ENCODE measurements at regions not wholly inside any gene's neighbourhood (a gene's known extent, or its start where the extent isn't known, plus 50 kb on each side); places are given as distances from the start of the nearest gene placed in this dataset.
"Not testable (repeated sequence)": the region's sequence is repeated elsewhere in the genome, so short reads cannot be mapped to it uniquely, and the experiment has no call there.

DNA sequence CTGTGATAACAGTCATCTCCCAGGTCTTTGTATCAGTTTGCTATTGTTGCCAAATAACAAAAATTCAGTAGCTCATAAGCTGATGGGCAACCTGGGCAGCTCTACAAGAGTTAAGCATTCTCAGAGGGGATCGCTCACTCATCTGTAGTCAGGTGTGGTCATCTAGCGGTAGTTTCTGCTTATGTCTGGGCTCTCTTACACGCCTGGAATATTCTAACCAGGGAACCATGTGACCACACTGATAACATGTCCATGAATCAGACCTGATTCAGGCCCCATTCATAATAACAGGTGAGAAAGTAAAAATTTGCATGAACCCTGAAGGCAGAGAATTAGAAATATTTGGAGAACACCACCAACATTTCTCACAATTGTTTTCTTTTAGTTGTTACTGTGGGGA, 576.1 kb downstream of the SLCO4C1 start:
- no peak for DNase-seq

DNA sequence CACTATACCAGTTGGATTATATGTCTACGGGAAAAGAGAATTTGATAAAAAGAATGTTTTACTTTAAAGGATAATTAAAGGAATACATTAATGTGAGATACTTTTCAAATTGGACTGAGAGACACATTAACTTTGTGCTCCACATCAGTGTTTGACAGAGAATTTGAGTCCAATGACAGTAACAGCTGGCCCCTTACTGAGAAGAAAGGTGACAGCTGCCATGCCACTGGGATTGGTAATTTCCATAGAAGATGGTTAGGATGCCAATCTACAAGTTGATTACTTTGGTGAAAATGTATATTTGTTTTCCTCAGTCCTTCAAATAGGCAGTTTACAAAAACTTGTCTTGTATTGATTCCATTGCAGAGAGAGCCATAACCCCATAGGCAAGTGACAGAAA, 578.4 kb downstream of the SLCO4C1 start:
- no peak for DNase-seq

- DNase-seq: no peak
These were observed 579.1 kb downstream of the SLCO4C1 start for GRCh38 chr5:101716941-101717340.

DNA sequence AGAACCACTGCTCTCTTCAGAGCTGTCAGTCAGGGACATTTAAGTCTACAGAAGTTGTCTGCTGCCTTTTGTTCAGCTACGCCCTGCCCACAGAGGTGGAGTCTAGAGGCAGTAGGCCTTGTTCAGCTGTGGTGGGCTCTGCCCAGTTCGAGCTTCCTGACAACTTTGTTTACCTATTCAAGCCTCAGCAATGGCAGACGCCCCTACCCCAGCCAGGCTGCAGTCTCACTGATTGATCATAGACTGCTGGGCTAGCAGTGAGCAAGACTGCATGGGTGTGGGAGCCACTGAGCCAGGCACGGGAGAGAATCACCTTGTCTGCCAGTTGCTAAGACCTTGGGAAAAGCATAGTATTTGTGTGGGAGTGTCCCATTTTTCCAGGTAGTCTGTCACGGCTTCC, 580.3 kb downstream of the SLCO4C1 start:
- DNase-seq: not testable (repeated sequence)

DNA sequence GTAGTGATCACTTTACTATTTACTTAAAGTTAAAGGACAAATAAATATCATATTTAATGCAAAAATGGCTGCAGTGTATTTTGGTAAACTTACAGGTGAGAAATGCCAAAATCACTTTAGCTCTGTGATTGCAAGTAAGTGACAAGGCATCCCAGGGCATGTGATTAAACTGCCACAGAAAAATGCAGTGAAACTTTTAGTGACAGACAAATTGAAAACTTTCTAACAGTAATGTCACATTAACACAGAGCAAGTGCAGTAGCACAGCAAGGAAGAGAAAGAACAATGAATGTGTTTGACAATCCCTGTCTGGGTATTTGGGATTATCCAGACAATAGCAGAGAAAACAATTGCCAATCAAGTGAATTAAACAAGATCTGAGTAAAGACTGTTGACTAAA, 606.8 kb downstream of the SLCO4C1 start:
- no peak for DNase-seq

GRCh38 chr5:101688156-101688555, 607.9 kb downstream of the SLCO4C1 start:
- no peak for DNase-seq

GRCh38 chr5:101687349-101687985, 608.6 kb downstream of the SLCO4C1 start:
- DNase-seq: no peak

DNA sequence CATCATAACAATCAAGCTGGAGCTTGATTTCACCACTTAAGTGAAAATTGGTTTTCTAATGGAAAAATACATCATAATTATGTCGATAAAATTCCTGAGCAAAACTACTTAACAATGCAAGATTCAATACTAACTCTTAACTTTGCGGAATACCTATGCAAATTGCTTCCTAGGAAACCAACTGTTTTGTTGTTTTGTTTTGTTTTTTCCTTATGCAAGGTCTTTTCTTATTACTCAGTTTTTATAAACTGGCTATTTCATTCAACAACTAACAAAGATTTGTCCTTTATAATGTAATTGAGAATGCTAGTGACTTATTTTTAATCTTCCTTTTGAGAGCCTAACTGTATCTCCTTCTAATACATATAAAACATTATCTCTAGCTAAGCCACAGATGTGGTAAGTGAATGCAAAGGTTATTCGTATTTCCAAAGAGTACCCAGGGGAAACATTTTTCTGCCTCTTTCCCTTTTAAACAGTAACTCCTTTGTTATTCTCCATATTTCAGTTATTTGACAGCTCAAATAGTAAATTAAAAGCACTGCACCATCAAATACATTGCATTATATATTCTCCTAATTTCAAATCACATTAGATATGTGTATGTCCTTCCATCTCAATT, 609.4 kb downstream of the SLCO4C1 start:
- no peak for DNase-seq

DNA sequence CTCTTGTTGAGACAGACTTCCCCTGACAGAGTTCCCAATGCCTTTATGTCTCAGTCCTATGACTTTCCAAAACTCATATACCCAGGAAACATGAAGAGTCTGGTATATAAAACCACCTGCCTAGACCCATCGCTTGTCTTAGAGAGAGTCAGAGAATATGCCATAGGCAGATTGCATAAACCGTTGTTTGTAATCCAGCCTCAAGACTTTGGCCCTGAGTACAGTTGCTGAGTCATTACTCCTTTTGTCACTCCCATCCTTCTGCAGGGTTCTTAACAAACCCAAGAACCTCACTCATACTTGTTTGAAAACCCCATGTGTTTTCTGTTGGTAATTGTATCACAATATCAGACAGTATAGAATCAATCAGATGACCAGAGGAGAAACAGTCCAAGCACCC, 616.3 kb downstream of the SLCO4C1 start:
- no peak for DNase-seq

GRCh38 chr5:101678481-101679193, 617.4 kb downstream of the SLCO4C1 start:
- DNase-seq: peak; percentile 7

GRCh38 chr5:101677961-101678360, 618.1 kb downstream of the SLCO4C1 start:
- DNase-seq: no peak

DNA sequence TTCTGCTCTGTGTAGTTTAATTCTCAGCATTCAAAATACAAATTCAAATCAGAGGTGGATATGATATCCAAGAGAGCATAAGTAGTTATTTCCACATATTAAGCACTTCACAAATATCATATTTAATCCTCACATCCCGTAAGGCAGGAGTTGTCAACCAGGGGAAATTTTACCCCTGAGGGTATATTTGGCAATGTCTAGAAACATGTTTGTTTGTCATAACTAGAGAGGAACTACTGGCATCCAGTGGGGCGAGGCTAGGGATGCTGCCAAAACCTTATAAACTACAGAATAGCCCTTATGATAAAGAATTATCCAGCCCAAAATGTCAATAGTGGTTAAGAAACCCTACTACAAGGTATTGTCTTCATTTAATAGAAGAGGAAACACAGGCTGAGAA, 619.4 kb downstream of the SLCO4C1 start:
- DNase-seq: no peak

- no peak for DNase-seq
These were observed 620.4 kb downstream of the SLCO4C1 start for GRCh38 chr5:101675510-101676219.

DNA sequence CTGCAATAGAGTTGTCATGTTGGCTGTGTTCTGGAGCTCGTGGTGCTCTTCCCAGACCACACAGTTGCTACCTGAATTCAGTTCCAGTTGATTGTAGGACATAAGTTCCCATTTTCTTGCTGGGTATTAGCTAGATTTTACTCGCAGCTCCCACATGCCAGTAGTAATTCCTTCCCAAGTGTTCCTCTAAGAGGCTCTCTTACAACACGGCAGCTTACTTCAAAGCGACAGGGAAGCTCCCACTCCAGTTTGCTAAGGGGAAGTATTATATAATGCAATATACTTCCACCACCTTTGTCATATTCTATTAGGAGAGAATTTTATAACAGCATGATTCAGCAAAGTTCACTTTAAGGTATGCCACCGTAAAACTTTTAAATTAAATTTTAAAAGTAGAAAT, 623.0 kb downstream of the SLCO4C1 start:
- DNase-seq: no peak

DNA sequence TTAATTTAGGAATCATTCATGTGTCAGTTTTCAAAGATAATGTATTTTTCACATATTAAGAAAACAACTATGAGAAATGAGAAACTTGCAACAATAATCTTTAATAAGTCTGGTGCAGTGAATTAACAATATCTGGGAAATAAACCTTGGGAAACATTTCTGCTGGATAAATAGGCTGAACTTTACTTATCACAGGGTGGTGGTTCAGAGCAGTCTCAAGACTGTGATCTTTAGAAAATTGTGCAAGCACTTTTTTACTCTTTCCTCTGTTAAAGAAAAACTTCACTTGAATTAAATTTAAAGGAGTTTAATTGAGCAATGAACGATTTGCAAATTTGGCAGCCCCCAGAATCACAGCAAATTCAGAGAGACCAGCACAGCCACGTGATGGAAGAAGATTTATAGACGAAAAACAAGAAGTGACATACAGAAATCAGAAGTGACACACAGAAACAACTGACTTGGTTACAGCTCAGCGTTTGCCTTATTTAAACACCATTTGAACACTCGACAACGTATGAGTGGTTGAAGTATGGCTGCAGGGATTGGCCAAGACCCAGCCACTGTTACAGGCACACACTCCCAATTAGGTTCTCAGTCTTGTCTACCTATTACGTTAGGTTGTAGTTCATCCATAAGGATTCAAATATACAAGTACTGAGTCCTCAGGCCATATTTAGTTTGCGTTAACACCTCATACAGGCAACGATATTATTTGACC, 631.9 kb downstream of the SLCO4C1 start:
- DNase-seq: no peak

- DNase-seq: no peak
These were observed 632.5 kb downstream of the SLCO4C1 start for GRCh38 chr5:101663543-101663942.

DNA sequence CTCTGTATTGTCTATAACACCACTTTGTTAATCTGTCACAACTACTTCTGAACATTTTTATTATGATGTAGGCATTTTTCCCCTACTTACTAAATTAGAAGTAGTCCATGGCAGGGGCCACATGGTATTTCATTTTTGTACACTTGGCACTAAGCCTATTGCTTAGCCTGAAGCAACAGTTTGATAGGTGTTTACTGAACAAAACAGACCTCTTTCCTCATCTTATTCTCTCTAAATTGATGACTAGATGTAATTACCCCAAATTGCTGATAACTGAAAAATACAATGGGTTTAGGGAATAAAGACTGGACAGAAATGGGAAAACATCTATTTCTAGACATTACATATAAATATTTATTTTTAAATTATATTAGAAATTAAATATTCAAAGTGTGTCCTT, 633.8 kb downstream of the SLCO4C1 start:
- DNase-seq: no peak

GRCh38 chr5:101658433-101658832, 637.7 kb downstream of the SLCO4C1 start:
- DNase-seq: no peak

GRCh38 chr5:101653996-101654395, 642.1 kb downstream of the SLCO4C1 start:
- no peak for DNase-seq

DNA sequence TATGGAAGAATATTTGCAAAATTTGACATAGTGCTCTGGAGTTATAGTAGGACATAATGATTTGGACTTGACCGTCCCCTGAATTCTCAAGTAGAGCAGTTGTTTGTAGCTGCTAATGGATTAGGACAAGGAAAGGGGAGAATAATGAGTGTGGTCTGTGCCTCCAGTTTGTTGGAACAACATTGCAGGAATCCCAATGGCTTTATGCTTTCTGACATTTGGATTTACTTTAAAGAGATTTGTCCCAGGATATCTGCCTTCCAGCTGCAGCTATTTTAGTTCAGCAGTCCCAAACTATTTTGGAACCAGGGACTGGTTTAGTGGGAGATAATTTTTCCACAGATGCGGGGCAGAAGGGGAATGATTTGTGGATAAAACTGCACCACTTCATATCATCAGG, 648.2 kb downstream of the SLCO4C1 start:
- no peak for DNase-seq

DNA sequence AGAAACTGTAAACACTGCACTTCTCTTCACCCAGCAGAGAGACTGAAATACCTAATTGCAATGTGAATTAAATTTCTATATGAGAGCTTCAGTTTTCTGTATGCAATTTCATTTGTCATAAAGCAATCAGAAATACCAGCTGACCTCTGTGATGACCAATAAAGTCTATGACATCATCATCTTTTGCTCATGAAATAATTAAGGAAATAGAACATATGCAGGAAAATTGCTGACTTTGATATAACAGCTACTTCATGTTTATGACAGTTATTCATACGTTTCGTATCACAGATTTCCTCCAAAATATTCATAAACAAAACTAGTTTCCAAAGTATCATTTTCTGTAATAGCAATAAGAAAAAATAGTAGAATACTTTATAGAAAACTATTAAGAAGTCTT, 652.3 kb downstream of the SLCO4C1 start:
- no peak for DNase-seq

GRCh38 chr5:101637599-101637998, 658.5 kb downstream of the SLCO4C1 start:
- no peak for DNase-seq

DNA sequence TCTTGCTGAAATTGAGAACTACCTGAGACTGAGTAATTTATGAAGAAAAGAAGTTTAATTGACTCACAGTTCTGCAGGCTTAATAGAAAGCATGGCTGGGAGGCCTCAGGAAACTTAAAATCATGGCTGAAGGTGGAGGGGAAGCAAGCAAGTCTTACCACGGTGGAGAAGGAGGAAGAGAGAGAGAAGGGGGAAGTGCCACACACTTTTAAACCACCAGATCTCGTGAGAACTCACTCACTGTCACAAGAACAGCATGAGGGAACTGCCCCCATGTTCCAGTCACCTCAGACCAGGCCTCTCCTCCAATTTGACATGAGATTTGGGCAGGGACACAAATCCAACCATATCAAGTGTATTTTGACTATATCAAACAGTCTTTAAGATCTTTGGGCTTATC, 668.3 kb downstream of the SLCO4C1 start:
- DNase-seq: not testable (repeated sequence)
